ENCODE measurements at regions not wholly inside any gene's neighbourhood (a gene's known extent, or its start where the extent isn't known, plus 50 kb on each side); places are given as distances from the start of the nearest gene placed in this dataset.
"Not testable (repeated sequence)": the region's sequence is repeated elsewhere in the genome, so short reads cannot be mapped to it uniquely, and the experiment has no call there.

GRCh38 chr2:89537862-89538261 is 846.4 kb downstream of the RPIA start:
- not testable (repeated sequence) for DNase-seq (ENCODE audit: low read depth in 2 of 3, low spot score in 2 of 3)

GRCh38 chr2:89544110-89544509 is 852.6 kb downstream of the RPIA start:
- DNase-seq (ENCODE audit: low read depth in 2 of 3, low spot score in 2 of 3) = not testable (repeated sequence)

GRCh38 chr2:89579154-89579553 is 887.7 kb downstream of the RPIA start:
- DNase-seq (ENCODE audit: low read depth in 2 of 3, low spot score in 2 of 3) = not testable (repeated sequence)

GRCh38 chr2:89582816-89583215 is 891.3 kb downstream of the RPIA start:
- DNase-seq (ENCODE audit: low read depth in 2 of 3, low spot score in 2 of 3) = not testable (repeated sequence)

GRCh38 chr2:89584046-89584445 is 892.6 kb downstream of the RPIA start:
- not testable (repeated sequence) for DNase-seq (ENCODE audit: low read depth in 2 of 3, low spot score in 2 of 3)

GRCh38 chr2:89584868-89585557 is 893.5 kb downstream of the RPIA start:
- DNase-seq (ENCODE audit: low read depth in 2 of 3, low spot score in 2 of 3) = not testable (repeated sequence)

GRCh38 chr2:89585558-89585920 is 894.1 kb downstream of the RPIA start:
- DNase-seq (ENCODE audit: low read depth in 2 of 3, low spot score in 2 of 3) = peak in 1 of 3 experiments; percentile 9

- DNase-seq (ENCODE audit: low read depth in 2 of 3, low spot score in 2 of 3) = not testable (repeated sequence)
Measured at GRCh38 chr2:89599843-89600242, 908.4 kb downstream of the RPIA start.

GRCh38 chr2:89606514-89606913 is 915.0 kb downstream of the RPIA start:
- DNase-seq (ENCODE audit: low read depth in 2 of 3, low spot score in 2 of 3) = not testable (repeated sequence)

- not testable (repeated sequence) for DNase-seq (ENCODE audit: low read depth in 2 of 3, low spot score in 2 of 3)
Measured at GRCh38 chr2:89610207-89610926, 918.9 kb downstream of the RPIA start.

GRCh38 chr2:89610927-89611515 is 919.5 kb downstream of the RPIA start:
- DNase-seq (ENCODE audit: low read depth in 2 of 3, low spot score in 2 of 3) = not testable (repeated sequence)

- not testable (repeated sequence) for DNase-seq (ENCODE audit: low read depth in 2 of 3, low spot score in 2 of 3)
Measured at GRCh38 chr2:89611710-89612109, 920.2 kb downstream of the RPIA start.

GRCh38 chr2:89649268-89649667 is 957.8 kb downstream of the RPIA start:
- not testable (repeated sequence) for DNase-seq (ENCODE audit: low read depth in 2 of 3, low spot score in 2 of 3)

GRCh38 chr2:89679254-89679653 is 987.8 kb downstream of the RPIA start:
- DNase-seq (ENCODE audit: low read depth in 2 of 3, low spot score in 2 of 3) = not testable (repeated sequence)

Data from activated CD8-positive, alpha-beta memory T cell treated with anti-CD3 and anti-CD28 coated beads for 48 hours (primary cell).